A549 (cell line): ENCODE measurements at regions not wholly inside any gene's neighbourhood (a gene's known extent, or its start where the extent isn't known, plus 50 kb on each side); places are given as distances from the start of the nearest gene placed in this dataset.

Source experiments
- CBX2 ChIP-seq: fragments of 200-600 bp; sonication (generic); IDR thresholded peaks from 2 replicates; pipeline ENCODE4 v1.6.1; 2016; ENCODE audit warnings: low read depth, mild to moderate bottlenecking, borderline replicate concordance
- CHD2 ChIP-seq: fragments of 150-350 bp; IDR thresholded peaks from 2 replicates; pipeline ENCODE4 v1.6.1; 2014; ENCODE audit warnings: low read length; ENCODE audit not compliant: partially characterized antibody
- CTCF ChIP-seq: fragments of >200 bp; sonication (Bioruptor Twin); formaldehyde crosslinking; IDR thresholded peaks from 3 replicates; pipeline ENCODE4 v1.5.1; 2016
- EP300 ChIP-seq, 2 experiments: fragments of >200 bp; sonication (Bioruptor Twin); formaldehyde crosslinking; IDR thresholded peaks; 2 replicates in 1 of 2; 3 replicates in 1 of 2; pipeline ENCODE4 v1.6.1; 2016 to 2017
- HOXA7 ChIP-seq: fragments of 250-450 bp; sonication (Bioruptor Pico); IDR thresholded peaks from 2 replicates; pipeline ENCODE4 v1.5.0; 2020; ENCODE audit warnings: mild to moderate bottlenecking, moderate library complexity
- MAZ ChIP-seq: fragments of 150-350 bp; IDR thresholded peaks from 2 replicates; pipeline ENCODE4 v1.6.1; 2014; ENCODE audit warnings: antibody characterized with exemption, low read depth, low read length, borderline replicate concordance
- NR3C1 ChIP-seq: fragments of >200 bp; sonication (Bioruptor Twin); formaldehyde crosslinking; IDR thresholded peaks from 3 replicates; pipeline ENCODE4 v1.6.1; 2017
- PHF8 ChIP-seq: fragments of 200-600 bp; sonication (generic); IDR thresholded peaks from 2 replicates; pipeline ENCODE4 v1.6.1; 2016; ENCODE audit warnings: low read depth, mild to moderate bottlenecking, antibody characterized with exemption, moderate library complexity, borderline replicate concordance
- POLR2A ChIP-seq: IDR thresholded peaks from 2 replicates; pipeline ENCODE4 v1.6.1; 2012; ENCODE audit warnings: mild to moderate bottlenecking, low read length
- POLR2AphosphoS2 ChIP-seq: conservative IDR thresholded peaks from 2 replicates; pipeline ENCODE4 v1.6.1; 2012; ENCODE audit warnings: low read length, improper control_type of control experiment, inconsistent platforms
- REST ChIP-seq: fragments of 200-600 bp; sonication (generic); IDR thresholded peaks from 2 replicates; pipeline ENCODE4 v1.6.1; 2016; ENCODE audit warnings: antibody characterized with exemption, mild to moderate bottlenecking, moderate library complexity
- SMC3 ChIP-seq: fragments of >200 bp; sonication (Bioruptor Twin); formaldehyde crosslinking; IDR thresholded peaks from 3 replicates; pipeline ENCODE4 v1.6.1; 2018; ENCODE audit warnings: inconsistent platforms

- no peak for TF ChIP-seq SMC3
- no peak for TF ChIP-seq REST
- TF ChIP-seq CTCF = no peak
- no peak for TF ChIP-seq CBX2
- no peak for TF ChIP-seq EP300 (IDR thresholded peaks at IDR 0.05)
- no peak for TF ChIP-seq POLR2AphosphoS2
- no peak for TF ChIP-seq POLR2A
- TF ChIP-seq HOXA7 (CRISPR knock-in tag) = no peak
- TF ChIP-seq MAZ = no peak
- TF ChIP-seq NR3C1 = no peak
- TF ChIP-seq CHD2 = no peak
- TF ChIP-seq PHF8 = no peak
These were observed 210.3 kb downstream of the ACTR3B start for GRCh38 chr7:152969839-152970238.
